Neural progenitor cell (in vitro differentiated cells): ENCODE measurements at regions not wholly inside any gene's neighbourhood (a gene's known extent, or its start where the extent isn't known, plus 50 kb on each side); places are given as distances from the start of the nearest gene placed in this dataset.

Experiments
- DNase-seq: peaks from one replicate; pipeline ENCODE4 v3.0.0-alpha.2; 2016; ENCODE audit warnings: low spot score
- H2AFZ ChIP-seq: fragments of 200-600 bp; sonication (generic); replicated peaks from 2 replicates; pipeline ENCODE4 v1.6.1; 2016; ENCODE audit warnings: antibody characterized with exemption
- H3F3A ChIP-seq: fragments of 200-600 bp; sonication (generic); 2 replicates; pipeline ENCODE4 v1.6.1; 2016; ENCODE audit warnings: antibody characterized with exemption, low read depth
- H3K27ac ChIP-seq: fragments of 200-600 bp; sonication (generic); 2 replicates; pipeline ENCODE4 v1.5.1; 2016; ENCODE audit warnings: mild to moderate bottlenecking
- H3K27me3 ChIP-seq: fragments of 200-600 bp; sonication (generic); 2 replicates; pipeline ENCODE4 v1.6.1; 2016; ENCODE audit warnings: mild to moderate bottlenecking, moderate library complexity
- H3K36me3 ChIP-seq: fragments of 200-600 bp; sonication (generic); 2 replicates; pipeline ENCODE4 v1.5.1; 2016
- H3K4me1 ChIP-seq: fragments of 200-600 bp; sonication (generic); 2 replicates; pipeline ENCODE4 v1.6.1; 2016; ENCODE audit warnings: mixed run types
- H3K4me2 ChIP-seq: fragments of 200-600 bp; sonication (generic); 2 replicates; pipeline ENCODE4 v1.6.1; 2016
- H3K4me3 ChIP-seq: fragments of 200-600 bp; sonication (generic); 2 replicates; pipeline ENCODE4 v1.5.1; 2016
- H3K79me2 ChIP-seq: fragments of 200-600 bp; sonication (generic); 2 replicates; pipeline ENCODE4 v1.6.1; 2016; ENCODE audit warnings: low read depth
- H3K9ac ChIP-seq: fragments of 200-600 bp; sonication (generic); 2 replicates; pipeline ENCODE4 v1.6.1; 2016
- H3K9me3 ChIP-seq: fragments of 200-600 bp; sonication (generic); 2 replicates; pipeline ENCODE4 v1.5.1; 2016; ENCODE audit warnings: low read depth
- H4K20me1 ChIP-seq: fragments of 200-600 bp; sonication (generic); 2 replicates; pipeline ENCODE4 v1.6.1; 2016; ENCODE audit warnings: low read depth
- H3K27ac Mint-ChIP-seq: 3 replicates; pipeline ENCODE4 v1.8.0; 2021; ENCODE audit warnings: mixed read lengths
- H3K27me3 Mint-ChIP-seq: 2 replicates; pipeline ENCODE4 v1.8.0; 2022; ENCODE audit warnings: low read depth, mild to moderate bottlenecking, inconsistent platforms, moderate library complexity, mixed read lengths; ENCODE audit not compliant: insufficient read depth
- H3K36me3 Mint-ChIP-seq: 3 replicates; pipeline ENCODE4 v1.8.0; 2021; ENCODE audit warnings: mixed read lengths
- H3K4me1 Mint-ChIP-seq: 3 replicates; pipeline ENCODE4 v1.8.0; 2021; ENCODE audit warnings: mixed read lengths
- H3K4me3 Mint-ChIP-seq: 3 replicates; pipeline ENCODE4 v1.8.0; 2021; ENCODE audit warnings: mild to moderate bottlenecking, moderate library complexity, mixed read lengths
- H3K9me3 Mint-ChIP-seq: 3 replicates; pipeline ENCODE4 v1.8.0; 2020; ENCODE audit warnings: mixed read lengths
- CTCF ChIP-seq: fragments of 200-600 bp; sonication (generic); IDR thresholded peaks from 2 replicates; pipeline ENCODE4 v1.5.1; 2017; ENCODE audit warnings: antibody characterized with exemption, mild to moderate bottlenecking
- EZH2 ChIP-seq: fragments of 200-600 bp; sonication (generic); IDR thresholded peaks from 2 replicates; pipeline ENCODE4 v1.6.1; 2017; ENCODE audit warnings: antibody characterized with exemption, mild to moderate bottlenecking, moderate library complexity
- EZH2phosphoT487 ChIP-seq: fragments of 200-600 bp; sonication (generic); IDR thresholded peaks from 2 replicates; pipeline ENCODE4 v1.6.1; 2017; ENCODE audit warnings: antibody characterized with exemption

DNA sequence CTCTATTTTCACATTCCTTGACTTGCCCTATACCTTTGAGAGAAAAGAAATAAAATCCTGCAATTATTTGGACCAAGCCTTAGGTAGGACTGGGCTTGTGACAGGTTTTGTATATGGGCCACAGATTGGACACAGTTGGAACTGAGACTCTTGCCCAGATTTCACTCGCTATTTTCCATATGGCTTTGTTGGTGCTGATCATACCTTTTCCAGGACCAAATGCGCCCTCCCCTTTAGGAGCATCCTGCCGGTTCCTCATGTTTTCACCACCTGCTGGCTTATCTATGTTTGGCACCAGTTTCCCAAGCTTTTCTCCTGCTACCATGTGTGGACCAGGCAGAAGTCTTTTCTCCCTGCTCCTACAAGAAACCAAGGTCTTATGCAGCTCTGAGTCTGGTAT is 494.9 kb downstream of the EPHA4 start:
- Histone ChIP-seq H3F3A (no peaks in the 10 kb centered on the region), H3K27ac (no peak overlapping the region), H3K4me2 (no peak overlapping the region), H3K27me3 (no peaks in the 10 kb centered on the region), H3K36me3 (no peaks in the 10 kb centered on the region), H3K9ac (no peak overlapping the region), H3K4me3 (no peak overlapping the region), H3K4me1 (no peaks in the 10 kb centered on the region), H2AFZ (no peak overlapping the region), H4K20me1 (no peaks in the 10 kb centered on the region), H3K9me3 (no peaks in the 10 kb centered on the region), H3K79me2 (no peaks in the 10 kb centered on the region)
- H3K27ac Mint-ChIP-seq: no peak overlapping the region
- DNase-seq: no peak
- no peaks in the 10 kb centered on the region for H3K4me1 Mint-ChIP-seq
- H3K9me3 Mint-ChIP-seq: peaks cover 3% of the 10 kb centered on the region
- H3K36me3 Mint-ChIP-seq: no peaks in the 10 kb centered on the region
- TF ChIP-seq EZH2: no peak
- no peak for TF ChIP-seq EZH2phosphoT487
- no peak for TF ChIP-seq CTCF
- H3K4me3 Mint-ChIP-seq: no peak overlapping the region
- H3K27me3 Mint-ChIP-seq: peaks cover 3% of the 10 kb centered on the region

DNA sequence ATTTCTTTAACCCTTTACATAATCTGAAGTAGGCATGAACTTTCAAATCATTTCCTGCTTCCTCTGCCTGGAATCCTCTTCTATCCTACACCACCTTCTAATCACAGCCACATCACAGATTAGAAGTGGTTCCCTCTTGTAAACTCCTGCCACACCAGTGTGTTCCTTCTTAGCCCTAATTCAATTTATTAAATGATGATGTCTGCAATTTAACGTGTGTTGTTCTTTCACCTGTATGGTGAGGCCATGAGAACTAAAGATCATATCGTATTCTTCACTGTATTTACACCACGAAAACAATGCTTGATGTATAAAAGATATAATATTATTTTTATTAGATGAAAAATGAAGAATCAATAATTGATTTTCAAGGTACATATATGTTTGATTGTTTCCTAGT is 494.3 kb downstream of the EPHA4 start:
- Histone ChIP-seq H3K9ac (no peak overlapping the region), H3K9me3 (no peaks in the 10 kb centered on the region), H3K79me2 (no peaks in the 10 kb centered on the region), H3K27me3 (no peaks in the 10 kb centered on the region), H2AFZ (no peak overlapping the region), H4K20me1 (no peaks in the 10 kb centered on the region), H3F3A (no peaks in the 10 kb centered on the region), H3K36me3 (no peaks in the 10 kb centered on the region), H3K4me3 (no peak overlapping the region), H3K4me2 (no peak overlapping the region), H3K4me1 (no peaks in the 10 kb centered on the region), H3K27ac (no peak overlapping the region)
- Mint-ChIP-seq H3K9me3 (no peaks in the 10 kb centered on the region), H3K4me1 (no peaks in the 10 kb centered on the region), H3K27ac (no peak overlapping the region), H3K36me3 (no peaks in the 10 kb centered on the region), H3K4me3 (no peak overlapping the region), H3K27me3 (peaks cover 3% of the 10 kb centered on the region)
- no peak for DNase-seq
- no peak for TF ChIP-seq CTCF
- TF ChIP-seq EZH2phosphoT487: no peak
- TF ChIP-seq EZH2: no peak

DNA sequence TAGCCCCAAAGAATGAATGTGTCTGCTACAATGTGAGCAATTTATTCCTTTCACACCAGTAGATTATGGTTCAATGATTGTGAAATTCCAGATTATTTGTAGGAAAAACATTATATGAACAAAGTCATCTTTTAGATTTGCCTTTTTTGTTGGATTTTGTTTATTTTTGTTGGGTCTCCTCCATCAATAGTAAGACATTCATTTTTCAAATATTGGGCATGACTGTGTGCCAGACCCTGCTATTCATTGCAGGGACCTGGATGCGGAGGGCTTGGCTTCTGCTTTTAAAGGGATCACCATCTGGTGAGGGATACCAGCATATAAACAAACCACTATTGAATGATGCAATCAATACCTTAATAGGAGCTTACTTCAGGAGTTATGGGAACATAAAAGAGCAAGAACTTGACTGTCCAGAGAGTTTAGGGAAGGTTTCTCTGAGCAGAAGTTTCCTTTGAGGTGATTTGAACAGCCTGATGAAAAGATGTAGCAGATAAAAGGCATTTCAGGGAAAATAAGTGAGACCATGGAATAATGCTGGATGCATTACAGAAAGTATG is 486.7 kb downstream of the EPHA4 start:
- Histone ChIP-seq H3K36me3 (no peaks in the 10 kb centered on the region), H2AFZ (no peak overlapping the region), H3K4me3 (no peak overlapping the region), H3K79me2 (no peaks in the 10 kb centered on the region), H3K4me1 (no peaks in the 10 kb centered on the region), H3K27me3 (no peaks in the 10 kb centered on the region), H4K20me1 (no peaks in the 10 kb centered on the region), H3K27ac (no peak overlapping the region), H3K9me3 (no peaks in the 10 kb centered on the region), H3K4me2 (no peak overlapping the region), H3F3A (no peaks in the 10 kb centered on the region), H3K9ac (no peak overlapping the region)
- TF ChIP-seq EZH2phosphoT487 (no peak), CTCF (no peak), EZH2 (no peak)
- no peak overlapping the region for H3K27ac Mint-ChIP-seq
- H3K4me1 Mint-ChIP-seq: no peaks in the 10 kb centered on the region
- H3K27me3 Mint-ChIP-seq: peaks cover 3% of the 10 kb centered on the region
- no peaks in the 10 kb centered on the region for H3K36me3 Mint-ChIP-seq
- no peak overlapping the region for H3K4me3 Mint-ChIP-seq
- no peak for DNase-seq
- no peaks in the 10 kb centered on the region for H3K9me3 Mint-ChIP-seq
